HFF-Myc (cell line): ENCODE measurements at regions not wholly inside any gene's neighbourhood (a gene's known extent, or its start where the extent isn't known, plus 50 kb on each side); places are given as distances from the start of the nearest gene placed in this dataset.

Experiments used
- DNase-seq: peaks from one replicate; pipeline ENCODE4 v3.0.0-alpha.2; 2011; ENCODE audit warnings: low read depth; ENCODE audit errors: extremely low read depth
- H3K4me3 ChIP-seq: replicated peaks from 2 replicates; pipeline ENCODE4 v1.5.1; 2011; ENCODE audit warnings: low read depth, mild to moderate bottlenecking, control low read depth, low read length
- CTCF ChIP-seq: IDR thresholded peaks from 2 replicates; pipeline ENCODE4 v1.5.1; 2012; ENCODE audit warnings: mild to moderate bottlenecking, low read depth, low read length, control low read depth; ENCODE audit errors: missing control alignments

DNA sequence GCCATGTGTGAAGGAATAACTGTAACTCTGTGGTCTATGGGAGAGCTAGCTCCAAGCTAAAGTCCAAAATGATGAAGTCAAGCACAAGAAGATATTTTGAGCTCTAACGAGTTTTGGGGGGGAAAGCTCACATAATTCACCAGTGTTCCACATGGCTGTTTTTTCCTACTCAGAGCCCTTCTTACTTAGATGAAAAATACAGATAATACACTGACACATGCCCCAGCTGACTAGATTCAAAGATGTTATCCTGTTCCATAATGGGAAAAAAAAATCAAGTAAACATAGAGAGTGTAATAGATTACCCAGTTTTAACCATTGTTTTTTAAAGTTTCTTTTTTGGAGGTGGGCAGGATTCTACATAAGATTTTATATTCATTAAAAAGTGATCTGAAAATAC lies 86.6 kb downstream of the PRLHR start:
- H3K4me3 ChIP-seq, result no peak overlapping the region
- no peak for TF ChIP-seq CTCF
- DNase-seq, result no peak

DNA sequence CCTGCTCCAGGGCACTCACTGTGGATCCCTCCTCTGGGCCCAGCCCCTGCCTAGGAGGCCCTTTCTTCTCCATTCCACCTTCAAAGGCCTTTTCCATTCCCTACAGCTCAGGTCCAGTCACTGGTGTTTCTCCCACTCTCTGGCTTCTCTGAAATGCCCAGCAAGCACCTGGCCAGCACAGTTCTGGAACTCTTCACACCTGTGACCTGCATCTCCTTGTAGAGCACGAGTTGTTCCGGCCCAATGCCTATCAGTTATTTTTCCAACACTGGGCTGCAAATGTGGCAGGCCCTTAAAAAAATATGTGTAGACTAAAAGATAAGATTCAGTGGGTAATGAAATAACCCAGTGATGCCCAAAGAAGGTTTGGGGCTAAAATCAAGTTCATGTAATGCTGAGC lies 87.1 kb downstream of the PRLHR start:
- H3K4me3 ChIP-seq, result no peak overlapping the region
- TF ChIP-seq CTCF, result no peak
- DNase-seq, result no peak

GRCh38 chr10:118506671-118507590 lies 88.5 kb downstream of the PRLHR start:
- no peak for TF ChIP-seq CTCF
- no peak for DNase-seq
- no peak overlapping the region for H3K4me3 ChIP-seq

- H3K4me3 ChIP-seq, result no peak overlapping the region
- DNase-seq, result no peak
- no peak for TF ChIP-seq CTCF
These were observed 90.1 kb downstream of the PRLHR start for GRCh38 chr10:118505363-118505762.

- no peak for TF ChIP-seq CTCF
- no peak overlapping the region for H3K4me3 ChIP-seq
- peak; percentile 22 for DNase-seq
These were observed 90.8 kb downstream of the PRLHR start for GRCh38 chr10:118504467-118505205.

GRCh38 chr10:118504044-118504443 lies 91.4 kb downstream of the PRLHR start:
- no peak for DNase-seq
- no peak for TF ChIP-seq CTCF
- H3K4me3 ChIP-seq, result no peak overlapping the region
